ENCODE measurements at regions not wholly inside any gene's neighbourhood (a gene's known extent, or its start where the extent isn't known, plus 50 kb on each side); places are given as distances from the start of the nearest gene placed in this dataset.

GRCh38 chr2:212794471-212794870 lies 255.9 kb upstream of the ERBB4 start:
- no peak overlapping the region for H3K9ac ChIP-seq (replicated peaks; ENCODE audit: extremely low read depth, insufficient read depth, low read length)
- DNase-seq (ENCODE audit: low read depth, low spot score): no peak
- BruUV-seq (replicated peaks): no TSS peak
- dilution Hi-C loops (cut with MboI; ENCODE audit: extremely low pct_ligation_motif_present, low sequenced_read_pairs) (no loop called here), intact Hi-C loops (cut with micrococcal nuclease) (no loop called here)
- H4K20me1 ChIP-seq (replicated peaks; ENCODE audit: control insufficient read depth, extremely low read depth, insufficient read depth, low read length): no peaks in the 10 kb centered on the region
- H3K9me3 ChIP-seq (replicated peaks; ENCODE audit: control insufficient read depth, insufficient read depth, low read length): no peaks in the 10 kb centered on the region
- H3K4me2 ChIP-seq (ENCODE audit: insufficient read depth, low read length): no peak overlapping the region
- no peaks in the 10 kb centered on the region for H3K36me3 ChIP-seq (ENCODE audit: control insufficient read depth in 2 of 2, extremely low read depth in 1 of 2, insufficient read depth in 2 of 2, low read length in 2 of 2)
- no peaks in the 10 kb centered on the region for H3K4me1 ChIP-seq (ENCODE audit: control insufficient read depth, extremely low read depth, insufficient read depth, low read length)
- TF ChIP-seq JUN (IDR thresholded peaks at IDR 0.05; ENCODE audit: borderline replicate concordance, insufficient read depth, insufficient read length, low read depth): no peak
- no peak for TF ChIP-seq POLR2AphosphoS5 (IDR thresholded peaks at IDR 0.05; ENCODE audit: insufficient read depth, low read depth, low read length)
- no peak for TF ChIP-seq FOS (IDR thresholded peaks at IDR 0.05; ENCODE audit: borderline replicate concordance, insufficient read depth, low read length)
- TF ChIP-seq MAX (IDR thresholded peaks at IDR 0.05; ENCODE audit: insufficient read depth, insufficient read length): no peak
- no peak for TF ChIP-seq MYC (IDR thresholded peaks at IDR 0.05; ENCODE audit: low read depth, low read length)
- TF ChIP-seq CTCF (IDR thresholded peaks at IDR 0.05; ENCODE audit: extremely low read depth in 1 of 2, insufficient read depth in 1 of 2, low read depth in 1 of 2, low read length in 2 of 2): no peak
- TF ChIP-seq EZH2 (IDR thresholded peaks at IDR 0.05; ENCODE audit: borderline replicate concordance, low read depth, low read length, severe bottlenecking): no peak
- no peak for TF ChIP-seq GATA2 (IDR thresholded peaks at IDR 0.05; ENCODE audit: insufficient read depth, insufficient read length, low read depth, low read length)
- TF ChIP-seq POLR2A (IDR thresholded peaks at IDR 0.05; ENCODE audit: low read depth, low read length): no peak
- H3K4me3 ChIP-seq (replicated peaks in 1 of 3; ENCODE audit: insufficient read depth in 1 of 3, low read depth in 1 of 3, low read length in 3 of 3): no peak overlapping the region
- no peaks in the 10 kb centered on the region for H3K27me3 ChIP-seq (ENCODE audit: control insufficient read depth in 2 of 2, insufficient read depth in 2 of 2, low read length in 2 of 2)
- no peaks in the 10 kb centered on the region for H3K79me2 ChIP-seq (ENCODE audit: control insufficient read depth, insufficient read depth, low read length)
- no peak overlapping the region for H3K27ac ChIP-seq (ENCODE audit: insufficient read depth, low read depth, low read length)
- ChIA-PET POLR2A (no interaction called here), CTCF (interaction anchor here (0.9 to 1.2 kb wide), 2 partner anchors 17 to 19 kb away, joined by 3 read pairs; no protein-coding TSS in a partner anchor)
- no peak overlapping the region for H2AFZ ChIP-seq (ENCODE audit: low read depth, low read length)
- H3K9me1 ChIP-seq (replicated peaks; ENCODE audit: control insufficient read depth, extremely low read depth, insufficient read depth, low read length): no peaks in the 10 kb centered on the region
- FAIRE-seq: no peak
